Trophoblast cell (in vitro differentiated cells and primary cell): ENCODE measurements at regions not wholly inside any gene's neighbourhood (a gene's known extent, or its start where the extent isn't known, plus 50 kb on each side); places are given as distances from the start of the nearest gene placed in this dataset.

Source experiments
- DNase-seq, 2 donors: peaks; one replicate each; pipeline ENCODE4 v3.0.0-alpha.2; 2016
- H2AFZ ChIP-seq: 2 replicates; pipeline ENCODE4 v1.6.1; 2013; ENCODE audit warnings: low read length, moderate library complexity, mild to moderate bottlenecking; ENCODE audit not compliant: insufficient read depth, poor library complexity
- H2AK5ac ChIP-seq: 2 replicates; pipeline ENCODE4 v1.6.1; 2013; ENCODE audit warnings: mild to moderate bottlenecking, low read length
- H2BK120ac ChIP-seq: 2 replicates; pipeline ENCODE4 v1.6.1; 2013; ENCODE audit warnings: low read length, mild to moderate bottlenecking, moderate library complexity; ENCODE audit not compliant: insufficient read depth, poor library complexity
- H2BK12ac ChIP-seq: 2 replicates; pipeline ENCODE4 v1.6.1; 2013; ENCODE audit warnings: mild to moderate bottlenecking, low read length, moderate library complexity
- H2BK5ac ChIP-seq: 2 replicates; pipeline ENCODE4 v1.6.1; 2013; ENCODE audit warnings: low read length, low read depth, moderate library complexity, mild to moderate bottlenecking; ENCODE audit not compliant: poor library complexity
- H3K14ac ChIP-seq: 2 replicates; pipeline ENCODE4 v1.6.1; 2013; ENCODE audit warnings: mild to moderate bottlenecking, low read length
- H3K18ac ChIP-seq: 2 replicates; pipeline ENCODE4 v1.6.1; 2013; ENCODE audit warnings: mild to moderate bottlenecking, low read length
- H3K23ac ChIP-seq: 2 replicates; pipeline ENCODE4 v1.6.1; 2013; ENCODE audit warnings: low read length
- H3K27ac ChIP-seq: 2 replicates; pipeline ENCODE4 v1.5.1; 2013; ENCODE audit warnings: low read depth, mild to moderate bottlenecking, inconsistent platforms, low read length, moderate library complexity
- H3K27me3 ChIP-seq: 2 replicates; pipeline ENCODE4 v1.6.1; 2013; ENCODE audit warnings: inconsistent platforms, mild to moderate bottlenecking, low read length, moderate library complexity; ENCODE audit not compliant: insufficient read depth
- H3K36me3 ChIP-seq, 2 experiments: 1 replicate in 1 of 2; 2 replicates in 1 of 2; pipeline ENCODE4 v1.6.1; 2013; ENCODE audit warnings: low read length in 2 of 2, mild to moderate bottlenecking in 2 of 2, moderate library complexity in 1 of 2; ENCODE audit not compliant: insufficient read depth in 2 of 2, control insufficient read depth in 1 of 2
- H3K4ac ChIP-seq: 2 replicates; pipeline ENCODE4 v1.6.1; 2013; ENCODE audit warnings: low read depth, mild to moderate bottlenecking, low read length, moderate library complexity
- H3K4me1 ChIP-seq, 2 experiments: 1 replicate in 1 of 2; 2 replicates in 1 of 2; pipeline ENCODE4 v1.6.1; 2013; ENCODE audit warnings: low read length in 2 of 2, mild to moderate bottlenecking in 2 of 2, moderate library complexity in 1 of 2; ENCODE audit not compliant: insufficient read depth in 2 of 2, control insufficient read depth in 1 of 2
- H3K4me2 ChIP-seq: 2 replicates; pipeline ENCODE4 v1.6.1; 2013; ENCODE audit warnings: inconsistent platforms, mild to moderate bottlenecking, low read length, moderate library complexity
- H3K4me3 ChIP-seq: 2 replicates; pipeline ENCODE4 v1.5.1; 2013; ENCODE audit warnings: mild to moderate bottlenecking, low read depth, low read length, inconsistent platforms
- H3K79me1 ChIP-seq: one replicate; pipeline ENCODE4 v1.6.1; 2013; ENCODE audit warnings: low read length
- H3K79me2 ChIP-seq: 2 replicates; pipeline ENCODE4 v1.6.1; 2013; ENCODE audit warnings: low read length, mild to moderate bottlenecking; ENCODE audit not compliant: control insufficient read depth, insufficient read depth, poor library complexity
- H3K9ac ChIP-seq: 2 replicates; pipeline ENCODE4 v1.6.1; 2013; ENCODE audit warnings: mild to moderate bottlenecking, low read length
- H3K9me3 ChIP-seq: 2 replicates; pipeline ENCODE4 v1.6.1; 2013; ENCODE audit warnings: low read depth, mild to moderate bottlenecking, control low read depth, inconsistent platforms, low read length; ENCODE audit not compliant: insufficient read depth
- H4K12ac ChIP-seq: 2 replicates; pipeline ENCODE4 v1.6.1; 2013; ENCODE audit warnings: low read depth, mild to moderate bottlenecking, low read length, moderate library complexity
- H4K8ac ChIP-seq: 2 replicates; pipeline ENCODE4 v1.6.1; 2013; ENCODE audit warnings: low read depth, mild to moderate bottlenecking, low read length, moderate library complexity
- H4K91ac ChIP-seq: one replicate; pipeline ENCODE4 v1.6.1; 2013; ENCODE audit warnings: low read depth, mild to moderate bottlenecking, low read length, moderate library complexity
- WGBS: extraction: QIAGEN DNeasy Blood & Tissue Kit; methylation state at CpG from one replicate; pipeline ENCODE4 v1.1.7; 2013; ENCODE audit warnings: missing lambda C conversion rate; ENCODE audit not compliant: insufficient read length, insufficient coverage; ENCODE audit errors: extremely low coverage; 5-methylcytosine and 5-hydroxymethylcytosine counted together

GRCh38 chr4:188430384-188430783, 291.1 kb downstream of the TRIML1 start:
- Histone ChIP-seq H3K79me2 (no peaks in the 10 kb centered on the region), H3K27me3 (no peaks in the 10 kb centered on the region), H3K14ac (no peak overlapping the region), H2AFZ (no peak overlapping the region), H4K91ac (no peak overlapping the region), H3K27ac (no peak overlapping the region), H2BK5ac (no peak overlapping the region), H2AK5ac (no peak overlapping the region), H3K4me1 (no peaks in the 10 kb centered on the region), H4K8ac (no peak overlapping the region), H3K4me2 (no peak overlapping the region), H3K79me1 (no peaks in the 10 kb centered on the region), H3K9me3 (no peaks in the 10 kb centered on the region), H3K9ac (no peak overlapping the region), H3K36me3 (no peaks in the 10 kb centered on the region), H2BK12ac (no peak overlapping the region), H3K18ac (no peak overlapping the region), H2BK120ac (no peak overlapping the region), H3K23ac (no peak overlapping the region), H4K12ac (no peak overlapping the region), H3K4me3 (no peak overlapping the region), H3K4ac (no peak overlapping the region)
- no peak for DNase-seq
- WGBS, result no CpG with 5 or more reads among the region's 2 CpGs

GRCh38 chr4:188432328-188432727, 293.1 kb downstream of the TRIML1 start:
- Histone ChIP-seq H2BK12ac (no peak overlapping the region), H3K79me2 (no peaks in the 10 kb centered on the region), H3K18ac (no peak overlapping the region), H3K4ac (no peak overlapping the region), H3K4me3 (no peak overlapping the region), H3K4me2 (no peak overlapping the region), H3K4me1 (no peaks in the 10 kb centered on the region), H3K36me3 (no peaks in the 10 kb centered on the region), H2BK120ac (no peak overlapping the region), H3K27me3 (no peaks in the 10 kb centered on the region), H2AFZ (no peak overlapping the region), H3K9ac (no peak overlapping the region), H4K8ac (no peak overlapping the region), H3K9me3 (no peaks in the 10 kb centered on the region), H3K27ac (no peak overlapping the region), H2AK5ac (no peak overlapping the region), H3K79me1 (no peaks in the 10 kb centered on the region), H4K91ac (no peak overlapping the region), H3K14ac (no peak overlapping the region), H4K12ac (no peak overlapping the region), H2BK5ac (no peak overlapping the region), H3K23ac (peak overlapping the region; percentile 70)
- no peak for DNase-seq
- no CpG with 5 or more reads among the region's 7 CpGs for WGBS

GRCh38 chr4:188433741-188434315, 294.6 kb downstream of the TRIML1 start:
- H4K8ac ChIP-seq, result no peak overlapping the region
- no peak overlapping the region for H2AK5ac ChIP-seq
- H3K18ac ChIP-seq, result no peak overlapping the region
- no CpG with 5 or more reads among the region's 4 CpGs for WGBS
- no peaks in the 10 kb centered on the region for H3K4me1 ChIP-seq
- no peak overlapping the region for H4K12ac ChIP-seq
- H3K4ac ChIP-seq, result no peak overlapping the region
- no peak overlapping the region for H2BK12ac ChIP-seq
- DNase-seq, result no peak
- no peak overlapping the region for H3K4me2 ChIP-seq
- no peaks in the 10 kb centered on the region for H3K79me1 ChIP-seq
- H3K14ac ChIP-seq, result no peak overlapping the region
- no peak overlapping the region for H2AFZ ChIP-seq
- H2BK5ac ChIP-seq, result no peak overlapping the region
- H4K91ac ChIP-seq, result no peak overlapping the region
- no peak overlapping the region for H2BK120ac ChIP-seq
- no peak overlapping the region for H3K23ac ChIP-seq
- no peaks in the 10 kb centered on the region for H3K27me3 ChIP-seq
- H3K9me3 ChIP-seq, result no peaks in the 10 kb centered on the region
- H3K79me2 ChIP-seq, result no peaks in the 10 kb centered on the region
- H3K9ac ChIP-seq, result no peak overlapping the region
- no peaks in the 10 kb centered on the region for H3K36me3 ChIP-seq
- H3K27ac ChIP-seq, result no peak overlapping the region
- H3K4me3 ChIP-seq, result no peak overlapping the region

- Histone ChIP-seq H3K4me2 (no peak overlapping the region), H2BK5ac (no peak overlapping the region), H2BK12ac (no peak overlapping the region), H3K9ac (no peak overlapping the region), H3K27ac (no peak overlapping the region), H3K18ac (no peak overlapping the region), H3K4me1 (no peaks in the 10 kb centered on the region), H3K79me1 (no peaks in the 10 kb centered on the region), H4K12ac (no peak overlapping the region), H3K4ac (no peak overlapping the region), H2BK120ac (no peak overlapping the region), H3K4me3 (no peak overlapping the region), H3K36me3 (no peaks in the 10 kb centered on the region), H3K79me2 (no peaks in the 10 kb centered on the region), H4K8ac (no peak overlapping the region), H4K91ac (no peak overlapping the region), H3K23ac (no peak overlapping the region), H2AFZ (no peak overlapping the region), H3K27me3 (no peaks in the 10 kb centered on the region), H3K14ac (no peak overlapping the region), H3K9me3 (no peaks in the 10 kb centered on the region), H2AK5ac (no peak overlapping the region)
- no peak for DNase-seq
- no CpG with 5 or more reads among the region's 6 CpGs for WGBS
These were observed 295.4 kb downstream of the TRIML1 start for GRCh38 chr4:188434643-188435042.
